H9 (cell line): ENCODE measurements at regions not wholly inside any gene's neighbourhood (a gene's known extent, or its start where the extent isn't known, plus 50 kb on each side); places are given as distances from the start of the nearest gene placed in this dataset.
"Not testable (repeated sequence)": the region's sequence is repeated elsewhere in the genome, so short reads cannot be mapped to it uniquely, and the experiment has no call there.

ENCODE experiments used
- DNase-seq: peaks from one replicate; pipeline ENCODE4 v3.0.0-alpha.2; 2017
- H2AFZ ChIP-seq: one replicate; pipeline ENCODE4 v1.6.1; 2013; ENCODE audit warnings: mild to moderate bottlenecking, low read length, control low read depth, moderate library complexity
- H2AK5ac ChIP-seq: 2 replicates; pipeline ENCODE4 v1.6.1; 2013; ENCODE audit warnings: low read length, control low read depth, mixed read lengths; ENCODE audit not compliant: insufficient read length
- H2BK120ac ChIP-seq: one replicate; pipeline ENCODE4 v1.6.1; 2013; ENCODE audit warnings: low read depth, mild to moderate bottlenecking, low read length, control low read depth, inconsistent platforms; ENCODE audit not compliant: poor library complexity, severe bottlenecking
- H2BK12ac ChIP-seq: 2 replicates; pipeline ENCODE4 v1.6.1; 2013; ENCODE audit warnings: low read length, control low read depth, mixed read lengths, low read depth; ENCODE audit not compliant: insufficient read length
- H2BK15ac ChIP-seq: 2 replicates; pipeline ENCODE4 v1.6.1; 2013; ENCODE audit warnings: low read depth, low read length, control low read depth
- H2BK20ac ChIP-seq: one replicate; pipeline ENCODE4 v1.6.1; 2013; ENCODE audit warnings: low read depth, mild to moderate bottlenecking, low read length, control low read depth, inconsistent platforms; ENCODE audit not compliant: poor library complexity, severe bottlenecking
- H2BK5ac ChIP-seq: 2 replicates; pipeline ENCODE4 v1.6.1; 2013; ENCODE audit warnings: low read length, control low read depth, mixed read lengths; ENCODE audit not compliant: insufficient read length
- H3K14ac ChIP-seq: 2 replicates; pipeline ENCODE4 v1.6.1; 2013; ENCODE audit warnings: low read length, control low read depth; ENCODE audit not compliant: insufficient read depth
- H3K18ac ChIP-seq: 2 replicates; pipeline ENCODE4 v1.6.1; 2013; ENCODE audit warnings: low read depth, mild to moderate bottlenecking, mixed read lengths, low read length, control low read depth; ENCODE audit not compliant: insufficient read length
- H3K23ac ChIP-seq: 2 replicates; pipeline ENCODE4 v1.6.1; 2013; ENCODE audit warnings: low read length, control low read depth, mixed read lengths, low read depth; ENCODE audit not compliant: insufficient read length
- H3K23me2 ChIP-seq: 2 replicates; pipeline ENCODE4 v1.6.1; 2013; ENCODE audit warnings: low read depth, mild to moderate bottlenecking, mixed read lengths, low read length, control low read depth; ENCODE audit not compliant: insufficient read length, poor library complexity, severe bottlenecking
- H3K27ac ChIP-seq: 2 replicates; pipeline ENCODE4 v1.5.1; 2013; ENCODE audit warnings: low read length, control low read depth, mixed read lengths, low read depth; ENCODE audit not compliant: insufficient read length
- H3K27me3 ChIP-seq: 2 replicates; pipeline ENCODE4 v1.6.1; 2013; ENCODE audit warnings: low read length, control low read depth, inconsistent platforms; ENCODE audit not compliant: insufficient read depth
- H3K4ac ChIP-seq: 2 replicates; pipeline ENCODE4 v1.6.1; 2013; ENCODE audit warnings: low read depth, mild to moderate bottlenecking, control low read depth, inconsistent platforms, low read length, moderate library complexity
- H3K4me1 ChIP-seq: 2 replicates; pipeline ENCODE4 v1.6.1; 2013; ENCODE audit warnings: low read length, control low read depth, inconsistent platforms; ENCODE audit not compliant: insufficient read depth
- H3K4me2 ChIP-seq: 2 replicates; pipeline ENCODE4 v1.6.1; 2013; ENCODE audit warnings: low read length, control low read depth, mixed read lengths; ENCODE audit not compliant: insufficient read length, insufficient read depth
- H3K56ac ChIP-seq: 2 replicates; pipeline ENCODE4 v1.6.1; 2013; ENCODE audit warnings: low read depth, mild to moderate bottlenecking, mixed read lengths, low read length, control low read depth; ENCODE audit not compliant: insufficient read length
- H3K79me1 ChIP-seq: 2 replicates; pipeline ENCODE4 v1.6.1; 2013; ENCODE audit warnings: low read depth, mild to moderate bottlenecking, moderate library complexity, low read length, control low read depth, inconsistent platforms; ENCODE audit not compliant: insufficient read depth, poor library complexity, severe bottlenecking
- H3K79me2 ChIP-seq: 2 replicates; pipeline ENCODE4 v1.6.1; 2013; ENCODE audit warnings: low read length, control low read depth, inconsistent platforms; ENCODE audit not compliant: insufficient read depth
- H3K9ac ChIP-seq: 2 replicates; pipeline ENCODE4 v1.6.1; 2013; ENCODE audit warnings: low read length, control low read depth, mixed read lengths; ENCODE audit not compliant: insufficient read length; ENCODE audit errors: extremely low read depth
- H3K9me3 ChIP-seq: one replicate; pipeline ENCODE4 v1.6.1; 2013; ENCODE audit warnings: low read depth, low read length, inconsistent platforms; ENCODE audit not compliant: control insufficient read depth
- H3T11ph ChIP-seq: one replicate; pipeline ENCODE4 v1.6.1; 2013; ENCODE audit warnings: mild to moderate bottlenecking, low read length, control low read depth, inconsistent platforms
- H4K20me1 ChIP-seq: one replicate; pipeline ENCODE4 v1.6.1; 2013; ENCODE audit not compliant: control insufficient read depth, insufficient read length, insufficient read depth
- H4K5ac ChIP-seq: 2 replicates; pipeline ENCODE4 v1.6.1; 2013; ENCODE audit warnings: low read depth, mild to moderate bottlenecking, mixed read lengths, low read length, control low read depth; ENCODE audit not compliant: insufficient read length
- H4K8ac ChIP-seq: replicated peaks from 2 replicates; pipeline ENCODE4 v1.6.1; 2013; ENCODE audit warnings: low read length, control low read depth, mixed read lengths, low read depth; ENCODE audit not compliant: insufficient read length
- H4K91ac ChIP-seq: 2 replicates; pipeline ENCODE4 v1.6.1; 2013; ENCODE audit warnings: low read depth, mild to moderate bottlenecking, moderate library complexity, mixed read lengths, low read length, control low read depth; ENCODE audit not compliant: insufficient read length
- H3K27ac Mint-ChIP-seq, 3 experiments: 2 replicates in 2 of 3; 3 replicates in 1 of 3; pipeline ENCODE4 v1.8.0; 2020 to 2021; ENCODE audit warnings: mixed read lengths in 3 of 3, mild to moderate bottlenecking in 1 of 3, moderate library complexity in 1 of 3
- H3K27me3 Mint-ChIP-seq: 2 replicates; pipeline ENCODE4 v1.8.0; 2021; ENCODE audit warnings: low read depth, mild to moderate bottlenecking, moderate library complexity, mixed read lengths
- H3K36me3 Mint-ChIP-seq, 3 experiments: 2 replicates in 2 of 3; 3 replicates in 1 of 3; pipeline ENCODE4 v1.8.0; 2020 to 2021; ENCODE audit warnings: low read depth in 3 of 3, mixed read lengths in 3 of 3; ENCODE audit not compliant: insufficient read depth in 1 of 3
- H3K4me1 Mint-ChIP-seq, 2 experiments: 2 replicates each; pipeline ENCODE4 v1.8.0; 2020; ENCODE audit warnings: mixed read lengths in 2 of 2
- H3K4me3 Mint-ChIP-seq, 2 experiments: 2 replicates in 1 of 2; 3 replicates in 1 of 2; pipeline ENCODE4 v1.8.0; 2020 to 2021; ENCODE audit warnings: mild to moderate bottlenecking in 2 of 2, mixed read lengths in 2 of 2, moderate library complexity in 1 of 2
- H3K9me3 Mint-ChIP-seq, 2 experiments: 2 replicates in 1 of 2; 3 replicates in 1 of 2; pipeline ENCODE4 v1.8.0; 2020; ENCODE audit warnings: mild to moderate bottlenecking in 2 of 2, mixed read lengths in 2 of 2, moderate library complexity in 1 of 2
- CTCF ChIP-seq: fragments of 200-600 bp; sonication (generic); conservative IDR thresholded peaks from 3 replicates; pipeline ENCODE4 v1.8.0; 2021; ENCODE audit warnings: antibody characterized with exemption, mild to moderate bottlenecking
- WGBS: extraction: QIAGEN DNeasy Blood & Tissue Kit; methylation state at CpG from one replicate; pipeline ENCODE4 v1.1.7; 2013; ENCODE audit warnings: missing lambda C conversion rate, low lambda C conversion rate, mixed read lengths; ENCODE audit not compliant: insufficient read length; ENCODE audit errors: extremely low coverage; 5-methylcytosine and 5-hydroxymethylcytosine counted together

- Histone ChIP-seq H3K27ac (no peak overlapping the region), H3K9me3 (no peaks in the 10 kb centered on the region), H2BK12ac (no peak overlapping the region), H2BK5ac (no peak overlapping the region), H2AFZ (no peak overlapping the region), H3K23ac (no peak overlapping the region), H3T11ph (no peak overlapping the region), H3K14ac (no peak overlapping the region), H3K9ac (no peak overlapping the region), H3K27me3 (no peaks in the 10 kb centered on the region), H3K18ac (no peak overlapping the region), H2BK15ac (no peak overlapping the region), H2BK120ac (no peak overlapping the region), H3K56ac (no peak overlapping the region), H3K79me1 (no peaks in the 10 kb centered on the region), H2AK5ac (no peak overlapping the region), H4K91ac (no peak overlapping the region), H2BK20ac (no peak overlapping the region), H4K8ac (no peak overlapping the region), H3K23me2 (no peaks in the 10 kb centered on the region), H3K79me2 (no peaks in the 10 kb centered on the region), H4K20me1 (no peaks in the 10 kb centered on the region), H4K5ac (no peak overlapping the region), H3K4me1 (no peaks in the 10 kb centered on the region), H3K4me2 (no peak overlapping the region), H3K4ac (no peak overlapping the region)
- no CpG with 5 or more reads among the region's 10 CpGs for WGBS
- TF ChIP-seq CTCF = no peak
- no peak overlapping the region for H3K4me3 Mint-ChIP-seq
- H3K36me3 Mint-ChIP-seq = peaks cover 0 to 6% (median 4%) of the 10 kb centered on the region in 3 experiments; a peak in 4 of 7 replicates
- 0 out of 7 replicates have a peak overlapping the region, but pooled peaks of 1 of the 3 experiments have one; percentile 11 for H3K27ac Mint-ChIP-seq
- peaks cover 5 to 7% of the 10 kb centered on the region in 2 experiments; a peak in 4 of 5 replicates for H3K9me3 Mint-ChIP-seq
- DNase-seq = no peak
- H3K4me1 Mint-ChIP-seq = 0 out of 4 replicates have a peak, but pooled peaks cover 0 to 3% of the 10 kb centered on the region in 2 experiments
- H3K27me3 Mint-ChIP-seq = no peaks in the 10 kb centered on the region; the same call in 1 of the 2 replicates
Measured at GRCh38 chr13:44865722-44866410, 123.4 kb downstream of the NUFIP1 start.

GRCh38 chr13:44863641-44864040, 125.6 kb downstream of the NUFIP1 start:
- not testable (repeated sequence) for H3K4me3 Mint-ChIP-seq, H4K8ac ChIP-seq, H2BK12ac ChIP-seq, H3K9me3 ChIP-seq, H2BK20ac ChIP-seq, H2BK15ac ChIP-seq, H3K27ac ChIP-seq, H2BK5ac ChIP-seq, H3K4me1 ChIP-seq, H2AK5ac ChIP-seq, H3K9ac ChIP-seq, H3K27me3 Mint-ChIP-seq, H3K79me2 ChIP-seq, H3K4me2 ChIP-seq, H3T11ph ChIP-seq, H3K36me3 Mint-ChIP-seq, H3K14ac ChIP-seq, H4K20me1 ChIP-seq, H2BK120ac ChIP-seq, H3K4ac ChIP-seq, H3K23me2 ChIP-seq, H4K5ac ChIP-seq, H3K18ac ChIP-seq, H2AFZ ChIP-seq, H4K91ac ChIP-seq, H3K9me3 Mint-ChIP-seq, H3K56ac ChIP-seq, H3K23ac ChIP-seq, H3K27me3 ChIP-seq, H3K79me1 ChIP-seq, H3K27ac Mint-ChIP-seq, H3K4me1 Mint-ChIP-seq, DNase-seq
